GM12878 (cell line): ENCODE measurements at regions not wholly inside any gene's neighbourhood (a gene's known extent, or its start where the extent isn't known, plus 50 kb on each side); places are given as distances from the start of the nearest gene placed in this dataset.

Experiments used
- ATAC-seq: fragments of 200-7000 bp; cut with Tn5 transposase; 3 replicates; pipeline ENCODE4 v1.9.1; 2020; ENCODE audit warnings: mild to moderate bottlenecking, moderate library complexity
- BruUV-seq: library from RNA; stranded (reverse); fragments of 400-500 nt; replicated peaks from 2 replicates; lab custom pipeline; 2021; lab: Mats Ljungman, UMichigan
- CTCF ChIA-PET: fragments of 300-600 bp; sonication (Branson Sonifier 250); formaldehyde crosslinking; extraction: SDS; loops from one replicate; lab custom pipeline; 2021; ENCODE audit warnings: inconsistent platforms; lab: Yijun Ruan, JAX
- POLR2A ChIA-PET: fragments of 350-600 bp; formaldehyde crosslinking; extraction: SDS; loops from one replicate; lab custom pipeline; 2021; ENCODE audit warnings: inconsistent platforms; lab: Charles Lee
- RAD21 ChIA-PET: fragments of 300-600 bp; sonication (Branson Sonifier 250); formaldehyde crosslinking; loops from one replicate; lab custom pipeline; 2023; ENCODE audit warnings: antibody characterized with exemption; ENCODE audit not compliant: unreplicated experiment; lab: Charles Lee
- SMC1A ChIA-PET: fragments of 300-600 bp; sonication (Branson Sonifier 250); formaldehyde crosslinking; loops from one replicate; lab custom pipeline; 2023; ENCODE audit not compliant: unreplicated experiment, uncharacterized antibody; lab: Charles Lee
- DNase-seq: peaks from one replicate; pipeline ENCODE4 v3.0.0-alpha.2; 2011; ENCODE audit warnings: low read depth, low spot score
- FAIRE-seq: peaks from 3 replicates; lab custom pipeline; 2011; peaks lifted over from hg19 to GRCh38; lab: Jason Lieb, UNC
- H2AFZ ChIP-seq: 2 replicates; pipeline ENCODE4 v1.6.0; 2011; ENCODE audit warnings: low read depth, low read length, control low read depth; ENCODE audit not compliant: control insufficient read depth
- H3K27ac ChIP-seq: 2 replicates; pipeline ENCODE4 v1.5.1; 2011; ENCODE audit warnings: control low read depth; ENCODE audit not compliant: control insufficient read depth, insufficient read depth
- H3K27me3 ChIP-seq, 2 experiments: replicated peaks in 1 of 2; 2 replicates each; pipeline versions ENCODE4 v1.6.0 to v1.6.1; 2011; ENCODE audit warnings: low read length in 1 of 2; ENCODE audit not compliant: control insufficient read depth in 2 of 2, insufficient read depth in 2 of 2
- H3K36me3 ChIP-seq, 2 experiments: 2 replicates each; pipeline ENCODE4 v1.5.1; 2011; ENCODE audit warnings: low read length in 1 of 2; ENCODE audit not compliant: control insufficient read depth in 2 of 2, insufficient read depth in 2 of 2
- H3K4me1 ChIP-seq: 2 replicates; pipeline ENCODE4 v1.6.1; 2011; ENCODE audit warnings: mild to moderate bottlenecking, low read length, moderate library complexity, mixed read lengths; ENCODE audit not compliant: control insufficient read depth, insufficient read depth
- H3K4me2 ChIP-seq: 2 replicates; pipeline ENCODE4 v1.6.0; 2011; ENCODE audit warnings: control low read depth; ENCODE audit not compliant: control insufficient read depth, insufficient read depth
- H3K4me3 ChIP-seq: fragments of 200-600 bp; sonication (generic); 2 replicates; pipeline ENCODE4 v1.5.1; 2016
- H3K79me2 ChIP-seq: 2 replicates; pipeline ENCODE4 v1.6.0; 2011; ENCODE audit warnings: low read length; ENCODE audit not compliant: control insufficient read depth, insufficient read depth
- H3K9ac ChIP-seq: 2 replicates; pipeline ENCODE4 v1.8.0; 2011; ENCODE audit warnings: low read length, control low read depth, mixed read lengths; ENCODE audit not compliant: control insufficient read depth, insufficient read depth
- H3K9me3 ChIP-seq: replicated peaks from 3 replicates; pipeline ENCODE4 v1.5.1; 2011; ENCODE audit warnings: mild to moderate bottlenecking, low read length; ENCODE audit not compliant: control insufficient read depth, insufficient read depth
- H4K20me1 ChIP-seq: 2 replicates; pipeline ENCODE4 v1.6.0; 2011; ENCODE audit not compliant: control insufficient read depth, insufficient read depth
- IKZF1 ChIP-seq: fragments of 450-650 bp; conservative IDR thresholded peaks from 2 replicates; pipeline ENCODE4 v1.6.1; 2017; ENCODE audit warnings: antibody characterized with exemption, mild to moderate bottlenecking
- NFXL1 ChIP-seq: fragments of 450-650 bp; IDR thresholded peaks from 2 replicates; pipeline ENCODE4 v1.6.1; 2017; ENCODE audit warnings: antibody characterized with exemption, mild to moderate bottlenecking, borderline replicate concordance
- PAX8 ChIP-seq: fragments of 450-650 bp; IDR thresholded peaks from 2 replicates; pipeline ENCODE4 v1.6.1; 2017; ENCODE audit warnings: mild to moderate bottlenecking, moderate library complexity
- WGBS: methylation state at CpG from one replicate; pipeline ENCODE4 v1.1.6; 2016; ENCODE audit warnings: low lambda C conversion rate; ENCODE audit not compliant: insufficient replicate concordance, insufficient coverage; ENCODE audit errors: missing lambda C conversion rate; 5-methylcytosine and 5-hydroxymethylcytosine counted together
- in situ Hi-C: fragments of 300-500 bp; cut with MboI; formaldehyde crosslinking; loops from 9 replicates; pipeline ENCODE4 v1.14.3; 2018; ENCODE audit warnings: mixed read lengths
- intact Hi-C: fragments of 100-400 bp; cut with micrococcal nuclease; formaldehyde crosslinking; loops from one replicate; pipeline ENCODE4 v1.14.2; 2022; ENCODE audit not compliant: unreplicated experiment
- TF ChIP-seq, protein P1 (sequence below): fragments of 450-650 bp; formaldehyde crosslinking; IDR thresholded peaks from 2 replicates; pipeline ENCODE4 v1.4.0; 2020; ENCODE audit warnings: mild to moderate bottlenecking, moderate library complexity
- TF ChIP-seq, protein P2 (sequence below): fragments of 450-650 bp; IDR thresholded peaks from 2 replicates; pipeline ENCODE4 v1.6.1; 2018; ENCODE audit warnings: borderline replicate concordance, mild to moderate bottlenecking; ENCODE audit not compliant: partially characterized antibody
- TF ChIP-seq, protein P3 (sequence below): fragments of 450-650 bp; IDR thresholded peaks from 2 replicates; pipeline ENCODE4 v1.6.1; 2018; ENCODE audit warnings: mild to moderate bottlenecking, low read depth, moderate library complexity; ENCODE audit not compliant: partially characterized antibody
- TF ChIP-seq, protein P4 (sequence below): fragments of 450-650 bp; formaldehyde crosslinking; IDR thresholded peaks from 2 replicates; pipeline ENCODE4 v1.4.0; 2022; ENCODE audit warnings: mild to moderate bottlenecking, moderate library complexity

DNA sequence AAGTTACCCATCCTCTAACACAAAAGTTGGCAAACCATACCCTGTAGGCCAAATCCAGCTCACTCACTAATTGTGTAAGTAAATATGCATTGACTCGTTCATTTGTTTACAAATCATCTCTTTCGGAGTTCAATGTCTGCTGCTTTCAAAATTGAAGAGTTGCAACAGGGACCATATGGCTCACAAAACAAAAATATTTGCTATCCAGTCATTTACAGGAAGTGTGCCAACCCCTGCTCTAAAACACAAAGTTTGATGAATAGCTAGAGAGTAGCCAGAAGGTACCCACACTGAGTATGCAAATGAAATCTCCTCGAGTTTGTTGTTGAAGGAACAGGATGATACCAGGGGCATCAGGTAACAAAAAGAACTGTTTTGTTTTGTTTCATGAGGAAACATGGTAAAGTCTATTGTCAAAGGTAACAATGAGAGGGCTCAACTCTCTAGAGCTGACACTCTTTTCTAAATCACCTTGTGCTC lies 236.2 kb upstream of the THBS1 start (continued):
- TF ChIP-seq, protein P1, sequence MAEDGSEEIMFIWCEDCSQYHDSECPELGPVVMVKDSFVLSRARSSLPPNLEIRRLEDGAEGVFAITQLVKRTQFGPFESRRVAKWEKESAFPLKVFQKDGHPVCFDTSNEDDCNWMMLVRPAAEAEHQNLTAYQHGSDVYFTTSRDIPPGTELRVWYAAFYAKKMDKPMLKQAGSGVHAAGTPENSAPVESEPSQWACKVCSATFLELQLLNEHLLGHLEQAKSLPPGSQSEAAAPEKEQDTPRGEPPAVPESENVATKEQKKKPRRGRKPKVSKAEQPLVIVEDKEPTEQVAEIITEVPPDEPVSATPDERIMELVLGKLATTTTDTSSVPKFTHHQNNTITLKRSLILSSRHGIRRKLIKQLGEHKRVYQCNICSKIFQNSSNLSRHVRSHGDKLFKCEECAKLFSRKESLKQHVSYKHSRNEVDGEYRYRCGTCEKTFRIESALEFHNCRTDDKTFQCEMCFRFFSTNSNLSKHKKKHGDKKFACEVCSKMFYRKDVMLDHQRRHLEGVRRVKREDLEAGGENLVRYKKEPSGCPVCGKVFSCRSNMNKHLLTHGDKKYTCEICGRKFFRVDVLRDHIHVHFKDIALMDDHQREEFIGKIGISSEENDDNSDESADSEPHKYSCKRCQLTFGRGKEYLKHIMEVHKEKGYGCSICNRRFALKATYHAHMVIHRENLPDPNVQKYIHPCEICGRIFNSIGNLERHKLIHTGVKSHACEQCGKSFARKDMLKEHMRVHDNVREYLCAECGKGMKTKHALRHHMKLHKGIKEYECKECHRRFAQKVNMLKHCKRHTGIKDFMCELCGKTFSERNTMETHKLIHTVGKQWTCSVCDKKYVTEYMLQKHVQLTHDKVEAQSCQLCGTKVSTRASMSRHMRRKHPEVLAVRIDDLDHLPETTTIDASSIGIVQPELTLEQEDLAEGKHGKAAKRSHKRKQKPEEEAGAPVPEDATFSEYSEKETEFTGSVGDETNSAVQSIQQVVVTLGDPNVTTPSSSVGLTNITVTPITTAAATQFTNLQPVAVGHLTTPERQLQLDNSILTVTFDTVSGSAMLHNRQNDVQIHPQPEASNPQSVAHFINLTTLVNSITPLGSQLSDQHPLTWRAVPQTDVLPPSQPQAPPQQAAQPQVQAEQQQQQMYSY (CRISPR knock-in tag) = no peak

DNA sequence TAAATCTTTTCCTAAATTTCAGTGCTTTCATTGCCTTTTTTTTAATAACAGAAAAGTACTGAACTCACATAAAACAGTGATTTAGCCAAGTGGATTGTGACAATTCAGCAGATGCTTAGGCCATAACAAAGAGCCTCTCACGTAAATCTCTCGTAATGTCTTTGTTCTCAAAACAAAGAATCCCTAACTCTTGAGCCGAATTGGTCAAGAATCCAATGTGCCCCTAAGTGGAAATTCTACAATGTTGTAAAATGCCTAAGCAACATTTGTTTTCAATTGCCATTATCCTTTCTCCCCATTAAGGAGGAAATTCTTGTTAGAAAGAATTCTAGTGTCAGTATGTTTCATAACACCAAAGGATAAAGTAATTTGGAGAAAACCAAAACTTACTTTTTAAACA lies 235.7 kb upstream of the THBS1 start:
- intact Hi-C loops = no loop called here
- no peaks in the 10 kb centered on the region for H3K79me2 ChIP-seq
- ATAC-seq = no peak
- no peaks in the 10 kb centered on the region for H3K27me3 ChIP-seq
- ChIA-PET RAD21 (no interaction called here), POLR2A (no interaction called here), CTCF (no interaction called here), SMC1A (interaction anchor here (1.0 kb wide), 1 partner anchor 99 kb away, joined by 3 read pairs; no protein-coding TSS in a partner anchor)
- H3K4me3 ChIP-seq = no peak overlapping the region
- H3K27ac ChIP-seq = no peak overlapping the region
- in situ Hi-C loops = no loop called here
- no peaks in the 10 kb centered on the region for H3K4me1 ChIP-seq
- H4K20me1 ChIP-seq = no peaks in the 10 kb centered on the region
- WGBS = 17% methylated on average over 3 of the region's 3 CpGs
- FAIRE-seq = no peak
- BruUV-seq = no TSS peak
- H2AFZ ChIP-seq = no peak overlapping the region
- no peak overlapping the region for H3K4me2 ChIP-seq
- no peaks in the 10 kb centered on the region for H3K9me3 ChIP-seq
- DNase-seq = no peak
- H3K9ac ChIP-seq = no peak overlapping the region
- H3K36me3 ChIP-seq = no peaks in the 10 kb centered on the region
- TF ChIP-seq NFXL1 (no peak), PAX8 (no peak), IKZF1 (no peak)
- TF ChIP-seq, protein P2, sequence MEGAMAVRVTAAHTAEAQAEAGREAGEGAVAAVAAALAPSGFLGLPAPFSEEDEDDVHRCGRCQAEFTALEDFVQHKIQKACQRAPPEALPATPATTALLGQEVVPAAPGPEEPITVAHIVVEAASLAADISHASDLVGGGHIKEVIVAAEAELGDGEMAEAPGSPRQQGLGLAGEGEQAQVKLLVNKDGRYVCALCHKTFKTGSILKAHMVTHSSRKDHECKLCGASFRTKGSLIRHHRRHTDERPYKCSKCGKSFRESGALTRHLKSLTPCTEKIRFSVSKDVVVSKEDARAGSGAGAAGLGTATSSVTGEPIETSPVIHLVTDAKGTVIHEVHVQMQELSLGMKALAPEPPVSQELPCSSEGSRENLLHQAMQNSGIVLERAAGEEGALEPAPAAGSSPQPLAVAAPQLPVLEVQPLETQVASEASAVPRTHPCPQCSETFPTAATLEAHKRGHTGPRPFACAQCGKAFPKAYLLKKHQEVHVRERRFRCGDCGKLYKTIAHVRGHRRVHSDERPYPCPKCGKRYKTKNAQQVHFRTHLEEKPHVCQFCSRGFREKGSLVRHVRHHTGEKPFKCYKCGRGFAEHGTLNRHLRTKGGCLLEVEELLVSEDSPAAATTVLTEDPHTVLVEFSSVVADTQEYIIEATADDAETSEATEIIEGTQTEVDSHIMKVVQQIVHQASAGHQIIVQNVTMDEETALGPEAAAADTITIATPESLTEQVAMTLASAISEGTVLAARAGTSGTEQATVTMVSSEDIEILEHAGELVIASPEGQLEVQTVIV = no peak
- TF ChIP-seq, protein P3, sequence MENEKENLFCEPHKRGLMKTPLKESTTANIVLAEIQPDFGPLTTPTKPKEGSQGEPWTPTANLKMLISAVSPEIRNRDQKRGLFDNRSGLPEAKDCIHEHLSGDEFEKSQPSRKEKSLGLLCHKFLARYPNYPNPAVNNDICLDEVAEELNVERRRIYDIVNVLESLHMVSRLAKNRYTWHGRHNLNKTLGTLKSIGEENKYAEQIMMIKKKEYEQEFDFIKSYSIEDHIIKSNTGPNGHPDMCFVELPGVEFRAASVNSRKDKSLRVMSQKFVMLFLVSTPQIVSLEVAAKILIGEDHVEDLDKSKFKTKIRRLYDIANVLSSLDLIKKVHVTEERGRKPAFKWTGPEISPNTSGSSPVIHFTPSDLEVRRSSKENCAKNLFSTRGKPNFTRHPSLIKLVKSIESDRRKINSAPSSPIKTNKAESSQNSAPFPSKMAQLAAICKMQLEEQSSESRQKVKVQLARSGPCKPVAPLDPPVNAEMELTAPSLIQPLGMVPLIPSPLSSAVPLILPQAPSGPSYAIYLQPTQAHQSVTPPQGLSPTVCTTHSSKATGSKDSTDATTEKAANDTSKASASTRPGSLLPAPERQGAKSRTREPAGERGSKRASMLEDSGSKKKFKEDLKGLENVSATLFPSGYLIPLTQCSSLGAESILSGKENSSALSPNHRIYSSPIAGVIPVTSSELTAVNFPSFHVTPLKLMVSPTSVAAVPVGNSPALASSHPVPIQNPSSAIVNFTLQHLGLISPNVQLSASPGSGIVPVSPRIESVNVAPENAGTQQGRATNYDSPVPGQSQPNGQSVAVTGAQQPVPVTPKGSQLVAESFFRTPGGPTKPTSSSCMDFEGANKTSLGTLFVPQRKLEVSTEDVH = no peak
- TF ChIP-seq, protein P4, sequence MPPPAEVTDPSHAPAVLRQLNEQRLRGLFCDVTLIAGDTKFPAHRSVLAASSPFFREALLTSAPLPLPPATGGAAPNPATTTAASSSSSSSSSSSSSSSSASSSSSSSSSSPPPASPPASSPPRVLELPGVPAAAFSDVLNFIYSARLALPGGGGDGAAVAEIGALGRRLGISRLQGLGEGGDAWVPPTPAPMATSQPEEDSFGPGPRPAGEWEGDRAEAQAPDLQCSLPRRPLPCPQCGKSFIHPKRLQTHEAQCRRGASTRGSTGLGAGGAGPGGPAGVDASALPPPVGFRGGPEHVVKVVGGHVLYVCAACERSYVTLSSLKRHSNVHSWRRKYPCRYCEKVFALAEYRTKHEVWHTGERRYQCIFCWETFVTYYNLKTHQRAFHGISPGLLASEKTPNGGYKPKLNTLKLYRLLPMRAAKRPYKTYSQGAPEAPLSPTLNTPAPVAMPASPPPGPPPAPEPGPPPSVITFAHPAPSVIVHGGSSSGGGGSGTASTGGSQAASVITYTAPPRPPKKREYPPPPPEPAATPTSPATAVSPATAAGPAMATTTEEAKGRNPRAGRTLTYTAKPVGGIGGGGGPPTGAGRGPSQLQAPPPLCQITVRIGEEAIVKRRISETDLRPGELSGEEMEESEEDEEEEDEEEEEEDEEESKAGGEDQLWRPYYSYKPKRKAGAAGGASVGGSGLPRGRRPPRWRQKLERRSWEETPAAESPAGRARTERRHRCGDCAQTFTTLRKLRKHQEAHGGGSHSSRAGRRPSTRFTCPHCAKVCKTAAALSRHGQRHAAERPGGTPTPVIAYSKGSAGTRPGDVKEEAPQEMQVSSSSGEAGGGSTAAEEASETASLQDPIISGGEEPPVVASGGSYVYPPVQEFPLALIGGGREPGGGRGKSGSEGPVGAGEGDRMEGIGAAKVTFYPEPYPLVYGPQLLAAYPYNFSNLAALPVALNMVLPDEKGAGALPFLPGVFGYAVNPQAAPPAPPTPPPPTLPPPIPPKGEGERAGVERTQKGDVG (CRISPR knock-in tag) = no peak
